Natural killer cell (primary cell): ENCODE measurements at regions not wholly inside any gene's neighbourhood (a gene's known extent, or its start where the extent isn't known, plus 50 kb on each side); places are given as distances from the start of the nearest gene placed in this dataset.

Experiments
- ATAC-seq, 3 donors: fragments of 150-1000 bp in 2 of 3; fragments of 200-7000 bp in 1 of 3; cut with Tn5 transposase; 1 replicate in 1 of 3; 2 replicates in 2 of 3; pipeline ENCODE4 v1.10.0; 2021; ENCODE audit warnings: mild to moderate bottlenecking in 2 of 3, moderate library complexity in 2 of 3
- DNase-seq, 2 donors: peaks; one replicate each; pipeline versions ENCODE4 v3.0.0 to v3.0.0-alpha.2; 2013 to 2021; ENCODE audit warnings: mixed read lengths in 1 of 2
- H3K27ac ChIP-seq: one replicate; pipeline ENCODE4 v1.5.1; 2013; ENCODE audit warnings: mild to moderate bottlenecking, low read length
- H3K27me3 ChIP-seq: one replicate; pipeline ENCODE4 v1.6.1; 2013; ENCODE audit warnings: low read length; ENCODE audit not compliant: control insufficient read depth, insufficient read depth
- H3K36me3 ChIP-seq: one replicate; pipeline ENCODE4 v1.6.1; 2013; ENCODE audit warnings: low read length; ENCODE audit not compliant: control insufficient read depth, insufficient read depth
- H3K4me1 ChIP-seq: one replicate; pipeline ENCODE4 v1.6.1; 2013; ENCODE audit warnings: low read length; ENCODE audit not compliant: control insufficient read depth, insufficient read depth
- H3K4me3 ChIP-seq: one replicate; pipeline ENCODE4 v1.5.1; 2013; ENCODE audit warnings: low read length
- H3K9me3 ChIP-seq: one replicate; pipeline ENCODE4 v1.6.1; 2013; ENCODE audit warnings: low read length; ENCODE audit not compliant: control insufficient read depth, insufficient read depth
- H3K27ac Mint-ChIP-seq, 2 donors: one replicate each; pipeline ENCODE4 v1.8.0; 2022; ENCODE audit warnings: mild to moderate bottlenecking in 2 of 2, mixed read lengths in 2 of 2, moderate library complexity in 1 of 2
- H3K27me3 Mint-ChIP-seq, 2 donors: one replicate each; pipeline ENCODE4 v1.8.0; 2022; ENCODE audit warnings: low read depth in 2 of 2, mixed read lengths in 2 of 2
- H3K36me3 Mint-ChIP-seq: one replicate; pipeline ENCODE4 v1.8.0; 2022; ENCODE audit warnings: mixed read lengths
- H3K4me1 Mint-ChIP-seq, 2 donors: one replicate each; pipeline ENCODE4 v1.8.0; 2022; ENCODE audit warnings: mixed read lengths in 2 of 2
- H3K4me3 Mint-ChIP-seq: one replicate; pipeline ENCODE4 v1.8.0; 2022; ENCODE audit warnings: mild to moderate bottlenecking, moderate library complexity, mixed read lengths
- H3K9me3 Mint-ChIP-seq, 2 donors: one replicate each; pipeline ENCODE4 v1.8.0; 2022; ENCODE audit warnings: mixed read lengths in 2 of 2
- WGBS: methylation state at CpG from one replicate; pipeline ENCODE4 v1.1.7; 2013; ENCODE audit warnings: missing lambda C conversion rate; ENCODE audit not compliant: insufficient coverage; 5-methylcytosine and 5-hydroxymethylcytosine counted together
- intact Hi-C: fragments of 100-400 bp; cut with micrococcal nuclease; formaldehyde crosslinking; loops from one replicate; pipeline ENCODE4 v1.14.2; 2022
- TF ChIP-seq, protein P1 (sequence below): fragments of 200-600 bp; IDR thresholded peaks from one replicate; pipeline ENCODE4 v1.8.0; 2022; ENCODE audit warnings: antibody characterized with exemption

DNA sequence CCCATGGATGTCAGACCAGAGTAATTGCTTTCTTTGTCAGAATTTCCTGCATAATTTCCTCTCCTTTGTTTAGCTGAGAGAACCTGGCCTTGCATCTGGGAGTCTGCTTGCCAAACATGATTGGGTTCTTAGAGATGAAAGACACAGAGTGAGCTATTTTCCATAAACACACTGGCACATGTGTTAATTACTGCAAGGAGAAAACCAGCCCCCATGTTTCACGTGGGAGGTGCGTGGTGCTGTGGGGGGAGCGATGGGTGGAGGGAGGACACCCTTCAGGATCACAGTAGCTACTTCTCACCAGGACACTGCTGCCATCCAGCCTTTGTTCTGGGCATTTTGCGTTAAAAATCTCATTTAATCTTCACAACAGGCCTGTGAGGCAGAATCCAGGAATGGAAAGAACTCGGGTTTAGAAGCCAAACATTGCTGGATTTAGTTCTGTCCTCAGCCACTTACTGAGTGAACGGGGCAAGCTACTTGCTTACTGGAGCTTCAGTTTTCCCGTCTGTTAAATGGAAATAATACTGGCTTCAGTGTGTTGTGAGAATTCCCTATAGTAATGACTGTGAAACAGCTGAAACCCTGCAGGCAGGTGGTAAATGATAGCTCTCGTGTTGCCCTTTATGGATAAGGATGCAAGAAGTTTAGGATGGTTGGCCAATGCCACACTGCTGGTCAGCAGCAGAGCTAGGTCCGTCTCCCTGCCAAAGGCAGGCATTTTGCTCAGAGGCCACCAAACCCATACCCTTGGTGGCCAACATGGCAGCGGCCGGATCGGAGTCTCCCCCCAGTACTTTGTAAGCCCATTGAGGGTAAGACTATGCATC is 100.1 kb upstream of the ASAP2 start:
- TF ChIP-seq, protein P1, sequence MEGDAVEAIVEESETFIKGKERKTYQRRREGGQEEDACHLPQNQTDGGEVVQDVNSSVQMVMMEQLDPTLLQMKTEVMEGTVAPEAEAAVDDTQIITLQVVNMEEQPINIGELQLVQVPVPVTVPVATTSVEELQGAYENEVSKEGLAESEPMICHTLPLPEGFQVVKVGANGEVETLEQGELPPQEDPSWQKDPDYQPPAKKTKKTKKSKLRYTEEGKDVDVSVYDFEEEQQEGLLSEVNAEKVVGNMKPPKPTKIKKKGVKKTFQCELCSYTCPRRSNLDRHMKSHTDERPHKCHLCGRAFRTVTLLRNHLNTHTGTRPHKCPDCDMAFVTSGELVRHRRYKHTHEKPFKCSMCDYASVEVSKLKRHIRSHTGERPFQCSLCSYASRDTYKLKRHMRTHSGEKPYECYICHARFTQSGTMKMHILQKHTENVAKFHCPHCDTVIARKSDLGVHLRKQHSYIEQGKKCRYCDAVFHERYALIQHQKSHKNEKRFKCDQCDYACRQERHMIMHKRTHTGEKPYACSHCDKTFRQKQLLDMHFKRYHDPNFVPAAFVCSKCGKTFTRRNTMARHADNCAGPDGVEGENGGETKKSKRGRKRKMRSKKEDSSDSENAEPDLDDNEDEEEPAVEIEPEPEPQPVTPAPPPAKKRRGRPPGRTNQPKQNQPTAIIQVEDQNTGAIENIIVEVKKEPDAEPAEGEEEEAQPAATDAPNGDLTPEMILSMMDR, result no peak
- Mint-ChIP-seq H3K9me3 (no peaks in the 10 kb centered on the region), H3K4me3 (no peak overlapping the region), H3K27ac (no peak overlapping the region), H3K4me1 (peaks cover 6 to 8% of the 10 kb centered on the region in 2 donors), H3K36me3 (no peaks in the 10 kb centered on the region), H3K27me3 (peaks cover 0 to 18% of the 10 kb centered on the region in 2 donors)
- Histone ChIP-seq H3K36me3 (no peaks in the 10 kb centered on the region), H3K4me1 (no peaks in the 10 kb centered on the region), H3K4me3 (no peak overlapping the region), H3K9me3 (no peaks in the 10 kb centered on the region), H3K27me3 (no peaks in the 10 kb centered on the region), H3K27ac (no peak overlapping the region)
- intact Hi-C loops, result no loop called here
- WGBS, result 73% methylated on average over 12 of the region's 12 CpGs
- ATAC-seq, result no peak
- DNase-seq, result no peak

DNA sequence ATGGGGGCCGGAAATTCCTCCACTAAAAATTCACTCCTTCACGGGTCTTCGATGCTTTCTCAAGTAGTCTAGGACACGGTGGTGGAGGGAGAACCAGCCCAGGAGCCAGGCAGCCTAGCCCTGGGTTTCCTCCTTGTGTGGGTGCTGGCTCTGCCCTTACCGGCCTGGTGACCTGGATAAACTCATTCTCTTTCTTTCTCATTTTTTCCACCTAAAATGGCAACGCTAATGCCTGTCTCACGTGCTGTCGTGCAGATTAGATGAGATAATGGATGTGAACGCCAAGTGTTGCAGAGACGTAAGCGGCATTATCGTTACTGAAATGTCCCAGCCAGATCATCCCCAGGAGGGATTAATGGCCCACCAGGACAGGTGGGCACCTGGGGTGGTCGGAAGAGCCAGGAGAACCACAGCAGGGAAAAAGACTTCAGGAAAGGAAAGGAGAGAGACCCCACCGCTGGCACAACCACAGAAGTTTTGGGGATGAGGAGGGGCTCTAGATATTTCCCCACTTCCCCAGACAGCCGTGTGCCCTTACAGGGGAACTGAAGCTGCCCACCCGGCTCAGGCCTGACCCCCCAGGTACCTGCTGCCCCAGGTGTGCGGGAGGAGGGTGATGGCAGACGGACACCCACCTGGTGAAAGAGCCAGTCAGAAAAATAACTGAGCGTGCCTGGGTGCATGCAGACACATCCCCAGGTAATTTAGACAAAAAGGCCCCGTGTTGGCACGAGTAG is 100.8 kb upstream of the ASAP2 start:
- no peaks in the 10 kb centered on the region for H3K36me3 Mint-ChIP-seq
- no peak overlapping the region for H3K4me3 Mint-ChIP-seq
- DNase-seq (no peak), ATAC-seq (no peak)
- no peaks in the 10 kb centered on the region for H3K9me3 Mint-ChIP-seq
- H3K4me1 Mint-ChIP-seq, result peaks cover 6 to 8% of the 10 kb centered on the region in 2 donors
- intact Hi-C loops, result no loop called here
- WGBS, result 81% methylated on average over 20 of the region's 21 CpGs
- no peaks in the 10 kb centered on the region for H3K4me1 ChIP-seq
- H3K9me3 ChIP-seq, result no peaks in the 10 kb centered on the region
- peaks cover 0 to 20% of the 10 kb centered on the region in 2 donors for H3K27me3 Mint-ChIP-seq
- TF ChIP-seq, protein P1, result no peak
- no peak overlapping the region for H3K27ac Mint-ChIP-seq
- no peak overlapping the region for H3K4me3 ChIP-seq
- H3K27ac ChIP-seq, result no peak overlapping the region
- no peaks in the 10 kb centered on the region for H3K27me3 ChIP-seq
- no peaks in the 10 kb centered on the region for H3K36me3 ChIP-seq

DNA sequence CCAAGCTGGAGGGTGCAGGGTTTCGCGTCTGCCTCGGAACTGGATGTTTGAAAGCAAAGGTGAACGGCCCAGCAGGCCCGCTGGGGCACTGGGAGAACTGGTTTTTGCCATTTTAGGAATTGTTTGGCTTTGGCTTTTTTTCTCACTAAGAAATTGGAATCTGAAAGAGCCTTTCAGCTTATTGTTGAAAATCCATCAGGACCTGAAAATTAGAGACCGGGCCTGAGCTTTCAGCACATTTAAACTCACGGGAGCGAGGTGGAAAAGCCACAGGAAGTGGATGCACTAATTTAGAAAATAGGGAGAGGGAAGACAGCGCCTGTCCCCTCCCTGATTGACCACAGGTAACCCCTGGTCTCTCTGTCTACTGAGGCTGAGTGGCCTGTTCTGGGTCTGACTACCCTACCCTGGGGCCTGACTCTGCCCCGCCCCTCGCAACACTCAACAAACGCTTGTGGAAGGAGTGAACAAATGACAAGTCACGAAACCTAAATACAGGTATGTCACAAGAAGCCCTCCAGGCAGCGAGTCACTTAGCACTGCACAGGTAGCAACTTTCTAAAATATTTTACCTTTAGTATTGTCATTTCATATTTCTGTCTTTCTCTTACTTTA is 100.3 kb upstream of the MBOAT2 start:
- Histone ChIP-seq H3K4me1 (no peaks in the 10 kb centered on the region), H3K4me3 (no peak overlapping the region), H3K27me3 (no peaks in the 10 kb centered on the region), H3K9me3 (no peaks in the 10 kb centered on the region), H3K36me3 (no peaks in the 10 kb centered on the region), H3K27ac (no peak overlapping the region)
- H3K36me3 Mint-ChIP-seq, result no peaks in the 10 kb centered on the region
- H3K4me3 Mint-ChIP-seq, result no peak overlapping the region
- 87% methylated on average over 14 of the region's 14 CpGs for WGBS
- TF ChIP-seq, protein P1, result no peak
- no peaks in the 10 kb centered on the region for H3K9me3 Mint-ChIP-seq
- peaks cover 0 to 20% of the 10 kb centered on the region in 2 donors for H3K27me3 Mint-ChIP-seq
- ATAC-seq (no peak), DNase-seq (no peak)
- intact Hi-C loops, result no loop called here
- H3K27ac Mint-ChIP-seq, result no peak overlapping the region
- H3K4me1 Mint-ChIP-seq, result peaks cover 6 to 13% of the 10 kb centered on the region in 2 donors
